ENCODE measurements at regions not wholly inside any gene's neighbourhood (a gene's known extent, or its start where the extent isn't known, plus 50 kb on each side); places are given as distances from the start of the nearest gene placed in this dataset.
"Not testable (repeated sequence)": the region's sequence is repeated elsewhere in the genome, so short reads cannot be mapped to it uniquely, and the experiment has no call there.

DNA sequence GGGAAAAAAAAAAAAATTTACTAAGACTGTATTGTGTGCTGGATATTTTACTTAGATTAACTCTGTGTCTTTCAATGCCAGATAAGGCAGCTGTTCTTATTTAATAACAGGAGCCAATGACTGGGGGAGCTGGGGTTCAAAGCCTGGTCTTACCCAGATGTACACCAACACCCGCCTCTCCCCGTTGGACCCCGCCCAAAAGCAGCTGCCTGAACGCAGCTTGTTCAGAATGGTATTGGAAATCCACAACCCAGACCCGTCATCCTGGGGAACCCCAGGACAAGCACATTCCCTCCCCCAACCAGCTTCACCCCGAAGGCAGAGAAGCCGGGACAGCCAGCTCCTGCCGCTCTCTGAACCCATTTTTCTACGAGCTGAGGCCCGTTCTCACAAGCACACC, 113.6 kb upstream of the TMPRSS2 start:
- intact Hi-C loops (cut with DNase I): no loop called here
- peak; percentile 45 for DNase-seq (ENCODE audit: low spot score)

DNA sequence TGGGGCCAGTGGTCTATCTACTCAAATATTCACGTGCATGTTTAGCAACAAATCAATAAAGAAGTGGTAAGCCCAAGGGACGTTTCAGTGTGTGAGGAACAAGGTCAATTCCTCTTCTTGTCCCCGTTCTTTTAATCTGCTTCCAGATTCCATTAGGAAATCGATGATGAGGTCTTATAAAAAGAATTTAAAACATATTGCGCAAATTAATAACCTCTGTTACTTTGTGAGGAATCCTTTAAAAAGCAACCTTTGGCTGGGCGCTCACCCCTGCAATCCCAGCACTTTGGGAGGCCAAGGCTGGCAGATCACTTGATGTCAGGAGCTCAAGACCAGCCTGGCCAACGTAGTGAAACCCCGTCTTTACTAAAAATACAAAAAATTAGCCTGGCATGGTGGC, 113.0 kb upstream of the TMPRSS2 start:
- intact Hi-C loops (cut with DNase I): no loop called here
- peak; percentile 42 for DNase-seq (ENCODE audit: low spot score)

DNA sequence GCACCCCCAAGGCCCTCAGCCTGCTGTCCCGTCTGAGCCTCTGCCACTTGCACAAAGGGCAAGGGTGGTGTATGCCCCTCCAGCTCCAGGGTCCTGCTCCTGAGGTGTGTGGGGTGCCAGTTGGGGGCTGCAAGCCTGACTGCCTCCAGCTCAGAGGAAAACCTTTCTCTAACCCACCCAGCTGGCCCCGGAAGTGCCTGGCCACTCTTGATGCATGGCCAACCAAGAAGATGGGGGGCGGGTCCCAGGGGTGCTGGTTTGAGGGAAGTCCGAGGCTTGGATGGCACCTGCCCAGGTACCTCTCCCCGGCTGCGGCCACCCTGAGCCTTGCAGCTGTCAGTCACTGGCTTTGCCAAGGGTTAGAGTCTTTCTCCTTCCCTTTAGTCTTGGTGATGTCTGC, 112.6 kb upstream of the TMPRSS2 start:
- intact Hi-C loops (cut with DNase I): no loop called here
- DNase-seq (ENCODE audit: low spot score): peak; percentile 59

DNA sequence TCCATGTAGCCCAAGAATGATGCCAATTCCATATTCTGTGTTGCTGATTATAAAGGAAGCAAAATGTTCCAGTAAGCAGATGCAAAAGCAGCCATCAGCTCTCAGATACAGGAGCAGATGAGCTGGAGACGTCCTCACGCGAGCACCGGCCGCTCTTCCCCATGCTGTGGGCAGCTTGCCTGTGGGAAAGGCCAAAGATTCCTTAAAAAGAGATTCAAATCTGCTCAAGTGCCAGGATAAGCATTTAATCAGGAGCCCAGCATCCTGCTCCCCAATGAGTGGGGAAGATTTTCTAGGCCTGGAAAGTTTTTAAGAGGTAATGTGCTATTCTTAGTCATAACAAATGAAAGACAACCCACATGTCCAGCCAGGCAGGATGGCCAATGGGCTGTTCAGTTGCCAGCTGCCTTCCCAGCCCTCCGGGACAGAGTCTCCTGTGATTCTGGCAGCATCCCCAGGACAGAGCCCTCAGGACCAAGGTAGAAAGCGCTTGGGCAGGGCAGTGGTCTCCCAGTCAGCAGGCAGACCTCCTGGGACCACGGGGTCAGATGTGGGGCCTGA, 108.2 kb upstream of the TMPRSS2 start:
- DNase-seq (ENCODE audit: low spot score): no peak
- intact Hi-C loops (cut with DNase I): loop anchor here in 1 of 2 donors (10.0 kb wide), 1 partner anchor 499 kb away; no protein-coding TSS in a partner anchor

DNA sequence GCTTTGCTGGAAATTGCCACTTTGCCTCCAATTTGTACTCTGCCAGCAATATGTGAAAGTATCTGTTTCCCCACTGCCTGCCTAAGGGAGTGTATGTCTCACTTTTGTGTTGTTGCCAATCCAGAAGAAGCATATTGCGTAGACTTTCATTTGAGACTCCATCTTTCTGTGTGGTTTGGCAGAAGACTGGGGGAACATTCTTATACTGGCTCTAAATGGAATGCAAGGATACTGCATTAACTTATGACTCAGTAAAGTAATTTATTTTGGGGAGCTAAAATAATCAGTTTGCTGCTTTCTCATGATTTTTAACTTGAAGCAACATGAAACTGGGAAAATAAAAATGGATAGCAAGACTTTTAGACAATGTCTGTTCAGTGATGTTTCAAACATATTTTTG, 107.7 kb upstream of the TMPRSS2 start:
- no peak for DNase-seq (ENCODE audit: low spot score)
- intact Hi-C loops (cut with DNase I): loop anchor here in 1 of 2 donors (10.0 kb wide), 1 partner anchor 499 kb away; no protein-coding TSS in a partner anchor

DNA sequence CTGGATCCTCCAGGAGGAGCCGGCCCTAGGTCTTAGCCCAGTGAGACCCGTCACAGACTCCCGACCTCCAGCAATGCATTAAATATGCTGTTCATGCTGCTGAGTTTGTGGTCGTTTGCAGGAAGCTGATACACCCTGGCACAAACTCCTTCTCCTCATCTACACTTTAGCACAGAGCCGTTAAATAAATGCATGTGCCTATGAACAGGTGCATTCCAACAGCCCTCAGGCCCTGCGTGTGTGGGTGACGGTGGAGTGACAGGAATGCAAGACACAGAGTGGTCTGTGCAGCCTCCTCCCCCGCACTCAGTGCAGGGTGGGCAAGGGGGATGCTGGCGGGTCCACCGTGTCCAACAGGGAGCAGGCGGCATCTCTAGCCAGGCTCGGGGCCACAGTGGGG, 106.6 kb upstream of the TMPRSS2 start:
- intact Hi-C loops (cut with DNase I): loop anchor here (5.0 to 10.0 kb wide), 3 partner anchors 148 to 500 kb away; no protein-coding TSS in a partner anchor
- no peak for DNase-seq (ENCODE audit: low spot score)

DNA sequence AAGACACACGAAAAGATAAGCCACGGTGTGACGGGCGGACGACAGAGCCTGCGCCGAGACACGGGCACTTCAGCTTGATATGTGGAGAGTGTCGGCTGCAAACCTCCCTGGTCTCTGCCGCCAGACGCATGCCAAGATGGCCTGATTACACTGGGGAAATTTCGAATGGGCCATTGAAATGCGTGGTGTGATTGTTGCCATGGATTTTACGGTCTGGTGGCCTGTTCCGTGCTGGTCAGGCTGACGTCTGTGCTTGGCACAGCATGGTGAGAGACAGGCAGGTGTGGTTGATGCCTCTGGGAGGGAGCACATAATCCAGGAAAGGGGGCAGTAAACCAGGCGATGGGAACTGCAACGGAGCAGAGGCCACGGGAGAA, 105.6 kb upstream of the TMPRSS2 start:
- intact Hi-C loops (cut with DNase I): loop anchor here (2.0 to 10.0 kb wide), 4 partner anchors 149 to 501 kb away; no protein-coding TSS in a partner anchor
- no peak for DNase-seq (ENCODE audit: low spot score)

DNA sequence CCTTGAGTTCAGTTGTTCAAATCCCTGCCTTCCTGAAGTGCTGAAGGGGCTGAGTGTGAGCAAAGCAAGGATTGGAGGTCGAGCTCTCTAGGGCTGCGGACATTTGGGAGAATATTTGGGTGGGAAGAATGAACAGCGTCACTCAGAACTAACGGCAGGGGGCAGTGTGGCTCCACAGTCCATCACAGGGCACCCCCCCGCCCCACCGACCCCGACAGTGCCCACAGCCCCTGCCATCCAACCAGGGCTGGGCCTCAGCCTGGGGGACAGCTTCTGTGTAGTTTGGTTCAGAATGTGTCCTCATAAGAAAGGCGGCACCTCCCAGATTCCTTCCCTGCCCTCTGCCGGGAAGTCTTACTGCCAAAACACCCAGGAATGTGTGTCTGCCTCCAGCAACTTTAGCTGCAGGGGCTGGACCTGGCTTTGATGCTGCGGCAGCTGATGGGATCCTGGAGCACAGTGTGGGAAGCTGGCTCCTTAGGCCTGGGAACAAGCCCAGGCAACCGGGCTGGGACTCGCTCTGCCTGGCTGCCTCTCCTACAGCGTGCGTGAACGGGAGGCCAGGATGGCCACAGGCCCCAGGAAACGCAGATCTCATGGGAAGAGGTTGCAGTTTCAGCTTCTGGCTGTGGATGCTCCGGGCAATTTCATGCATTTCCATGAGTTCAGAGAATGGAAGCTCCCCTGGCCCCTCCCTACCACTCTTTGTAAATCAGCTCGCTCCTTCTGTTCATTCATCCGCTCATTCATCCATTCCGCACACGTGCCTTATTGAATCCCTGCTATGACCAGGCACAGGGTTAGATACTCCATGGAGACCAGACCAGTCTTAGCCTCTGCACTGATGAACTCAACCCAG, 104.9 kb upstream of the TMPRSS2 start:
- peak; percentile 95 for DNase-seq (ENCODE audit: low spot score)
- intact Hi-C loops (cut with DNase I): loop anchor here (2.0 to 10.0 kb wide), 4 partner anchors 149 to 502 kb away; no protein-coding TSS in a partner anchor

DNA sequence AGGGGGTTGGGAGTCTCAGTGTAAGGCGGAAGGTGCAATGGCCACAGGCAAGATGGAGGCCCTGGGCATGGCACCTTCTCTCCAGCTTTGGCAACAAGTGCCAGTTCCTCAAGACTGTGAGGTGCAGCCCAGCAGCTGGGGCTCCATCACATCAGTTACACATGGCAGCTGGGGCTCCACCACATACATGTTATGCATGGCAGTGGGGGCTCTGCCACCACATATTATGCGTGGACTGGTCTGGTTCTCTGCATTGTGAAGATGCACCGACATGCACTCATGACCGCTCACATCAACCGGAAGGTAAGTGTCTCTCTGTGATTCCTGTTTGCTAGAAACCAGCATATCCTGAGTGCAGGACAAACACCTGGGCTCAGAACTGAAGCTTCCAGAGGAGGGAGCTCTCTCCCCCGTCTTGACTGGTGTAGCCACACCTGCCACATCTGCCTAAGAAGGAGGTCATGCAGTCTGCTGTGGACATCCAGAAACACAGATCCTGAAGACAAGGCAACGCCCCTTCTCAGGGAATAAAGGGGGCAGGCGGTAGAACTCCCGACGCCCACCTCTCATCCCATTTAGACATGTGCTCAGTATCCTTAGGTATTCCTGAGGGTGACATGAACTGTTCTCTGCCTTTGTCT, 104.1 kb upstream of the TMPRSS2 start:
- DNase-seq (ENCODE audit: low spot score): no peak
- intact Hi-C loops (cut with DNase I): loop anchor here (2.0 to 10.0 kb wide), 4 partner anchors 150 to 503 kb away; no protein-coding TSS in a partner anchor

DNA sequence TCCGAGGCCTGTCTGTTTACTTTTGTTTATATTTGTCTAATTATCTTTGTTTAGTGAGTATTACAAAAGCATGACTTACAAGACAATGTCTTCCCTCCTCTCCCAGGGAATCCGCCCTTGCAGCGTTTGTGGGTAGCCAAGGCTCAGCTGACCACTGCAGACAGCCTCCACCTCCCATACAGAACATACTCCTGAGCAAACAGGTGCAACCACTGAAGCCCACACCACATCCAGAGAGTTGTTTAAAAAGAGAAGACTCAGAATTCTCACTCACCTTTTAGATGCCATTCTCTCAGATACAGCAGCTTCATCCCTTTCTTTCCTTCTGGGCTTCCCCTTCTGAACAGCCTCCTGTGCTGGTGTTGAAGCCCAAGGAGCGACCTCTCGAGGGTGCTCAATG, 103.5 kb upstream of the TMPRSS2 start:
- intact Hi-C loops (cut with DNase I): loop anchor here (5.0 to 10.0 kb wide), 3 partner anchors 151 to 503 kb away; no protein-coding TSS in a partner anchor
- no peak for DNase-seq (ENCODE audit: low spot score)

DNA sequence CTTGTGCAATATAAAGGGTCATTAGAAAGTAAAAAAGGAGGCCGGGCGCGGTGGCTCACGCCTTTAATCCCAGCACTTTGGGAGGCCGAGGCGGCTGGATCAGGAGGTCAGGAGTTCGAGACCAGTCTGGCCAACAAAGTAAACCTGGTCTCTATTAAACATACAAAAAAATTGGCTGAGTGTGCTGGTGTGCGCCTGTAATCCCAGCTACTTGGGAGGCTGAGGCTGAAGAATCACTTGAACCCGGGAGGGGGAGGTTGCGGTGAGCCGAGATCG, 102.8 kb upstream of the TMPRSS2 start:
- intact Hi-C loops (cut with DNase I): loop anchor here (5.0 to 10.0 kb wide), 3 partner anchors 152 to 504 kb away; no protein-coding TSS in a partner anchor
- not testable (repeated sequence) for DNase-seq (ENCODE audit: low spot score)

DNA sequence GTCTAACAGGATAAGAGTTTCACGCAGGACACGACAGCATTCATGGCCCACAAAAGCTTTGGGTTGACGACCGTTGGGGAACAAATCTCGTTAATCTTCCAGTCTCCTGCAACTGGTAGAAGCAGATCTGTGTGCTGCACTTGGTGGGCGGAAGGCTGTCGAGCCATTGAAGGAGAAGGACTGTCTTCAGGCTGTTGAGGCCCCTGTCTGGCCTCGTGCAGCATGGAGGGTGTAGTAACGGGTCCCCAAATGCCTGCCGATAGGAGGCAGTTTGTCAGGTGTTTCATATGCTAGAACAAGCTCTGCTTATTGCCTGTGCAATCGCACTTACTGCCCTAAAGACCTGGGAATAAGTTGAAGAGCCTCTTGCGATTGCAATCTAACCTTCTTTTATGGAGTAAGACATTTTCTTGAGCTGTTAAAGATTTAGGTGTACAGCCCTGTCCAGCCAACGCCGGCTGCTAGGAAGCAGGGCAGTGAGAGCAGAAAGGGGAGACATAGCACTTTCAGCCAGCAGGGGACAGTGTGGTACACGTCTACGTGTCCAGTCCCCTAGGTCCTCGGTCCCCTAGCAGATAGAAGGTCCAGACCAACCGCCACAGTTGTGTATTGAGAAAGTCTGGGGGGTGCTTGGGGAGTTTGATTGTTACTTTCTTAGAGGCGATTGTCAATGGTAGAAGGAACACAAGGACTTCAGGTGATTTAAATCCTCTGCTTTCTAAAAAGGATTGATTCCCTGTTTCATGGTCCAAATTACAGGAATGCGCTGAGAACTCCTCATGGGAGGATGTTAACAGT, 102.3 kb upstream of the TMPRSS2 start:
- DNase-seq (ENCODE audit: low spot score): no peak
- intact Hi-C loops (cut with DNase I): loop anchor here (5.0 to 10.0 kb wide), 3 partner anchors 152 to 505 kb away; no protein-coding TSS in a partner anchor

DNA sequence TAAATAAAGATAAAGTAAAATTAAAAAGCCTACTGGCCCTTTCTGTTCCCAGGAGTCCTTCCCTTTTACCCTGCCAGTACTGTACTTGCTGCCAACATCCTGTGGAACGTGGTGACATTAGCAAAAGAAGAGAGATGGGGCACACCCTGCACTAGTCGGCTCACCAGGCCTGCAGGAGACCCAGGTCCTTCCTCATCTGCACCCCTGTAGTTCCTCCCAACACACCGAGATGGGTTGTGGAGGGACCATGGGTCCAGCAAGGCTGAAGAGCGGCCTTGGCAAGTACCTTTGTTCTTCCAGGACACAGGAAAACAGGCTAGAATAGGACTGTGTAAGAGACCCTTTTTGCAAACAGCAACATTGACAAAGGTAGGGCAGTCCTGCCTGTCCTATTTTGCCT, 98.7 kb upstream of the TMPRSS2 start:
- DNase-seq (ENCODE audit: low spot score): no peak
- intact Hi-C loops (cut with DNase I): no loop called here

DNA sequence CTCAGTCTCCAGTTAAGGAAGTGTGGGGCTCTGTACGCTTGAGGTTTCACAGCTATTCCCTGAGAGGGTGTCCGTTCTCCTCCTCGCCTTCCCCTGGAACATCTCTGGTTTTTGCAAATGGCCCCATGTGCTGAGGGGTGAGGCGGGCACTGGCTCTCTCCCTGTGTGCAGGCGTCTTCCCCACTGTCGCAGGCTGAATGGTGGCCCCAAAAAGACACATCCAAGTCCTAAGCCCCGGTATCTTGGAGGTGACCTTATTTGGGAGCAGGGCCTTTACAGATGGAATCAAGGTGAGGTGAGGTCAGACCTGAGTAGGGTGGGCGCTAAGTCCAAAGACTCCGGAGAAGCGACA, 98.0 kb upstream of the TMPRSS2 start:
- no peak for DNase-seq (ENCODE audit: low spot score)
- intact Hi-C loops (cut with DNase I): no loop called here

DNA sequence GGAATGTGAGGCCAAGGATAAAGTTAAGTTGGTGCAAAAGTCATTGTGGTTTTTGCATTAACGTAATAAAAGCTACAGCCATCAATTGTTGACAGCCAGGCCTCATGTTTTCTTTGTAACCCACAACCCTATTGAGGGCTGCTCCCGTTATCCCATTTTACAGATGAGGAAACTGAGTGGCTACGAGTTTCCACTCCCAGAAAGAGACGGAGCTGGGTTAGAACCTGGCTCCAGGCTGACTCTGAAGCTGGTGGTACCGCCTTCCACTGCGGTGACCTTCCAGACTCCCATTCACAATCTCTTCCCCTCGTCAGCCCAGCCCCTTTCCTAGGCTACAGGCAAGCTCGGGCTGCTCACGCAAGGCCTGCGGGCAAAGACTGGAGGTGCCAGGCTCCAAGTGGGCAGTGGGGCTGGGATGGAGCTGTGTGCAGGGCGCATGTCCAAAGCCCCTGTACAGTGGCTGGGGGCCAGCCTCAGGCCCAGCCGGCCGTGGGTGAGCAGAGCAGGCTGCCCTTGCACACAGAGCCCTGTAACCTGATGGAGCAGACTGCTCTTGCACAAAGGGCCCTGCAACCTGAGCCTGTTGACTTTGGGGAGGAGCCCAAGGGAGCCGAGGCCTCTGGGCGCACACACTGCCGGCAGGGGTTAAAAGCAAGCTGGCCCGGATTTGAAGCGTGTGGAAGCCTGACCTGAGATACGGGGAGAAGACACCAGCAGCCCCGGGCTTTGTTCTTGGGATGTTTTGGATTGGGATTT, 97.4 kb upstream of the TMPRSS2 start:
- no peak for DNase-seq (ENCODE audit: low spot score)
- intact Hi-C loops (cut with DNase I): no loop called here

DNA sequence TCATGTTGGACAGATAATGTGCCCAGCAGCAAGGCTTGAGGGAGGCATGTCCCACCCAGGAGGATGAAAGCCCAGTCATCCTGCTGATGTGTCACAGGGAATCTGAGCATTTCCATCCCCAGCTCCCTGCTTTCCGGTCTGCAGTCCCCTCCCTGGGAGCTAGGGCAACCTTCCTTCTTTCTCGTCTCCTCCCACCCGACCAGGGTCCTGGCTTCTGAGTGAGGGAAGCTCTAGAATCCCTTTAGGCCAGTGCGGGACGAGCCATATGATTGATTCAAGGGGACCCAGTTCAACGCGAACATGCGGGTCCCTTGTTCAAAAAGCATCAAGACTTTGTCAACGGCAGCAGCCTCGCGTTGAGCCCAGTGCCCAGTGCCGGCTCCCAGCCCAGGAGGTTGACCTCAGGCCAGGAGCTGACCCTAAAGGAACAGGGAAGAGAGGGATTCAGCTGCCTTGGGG, 96.7 kb upstream of the TMPRSS2 start:
- no peak for DNase-seq (ENCODE audit: low spot score)
- intact Hi-C loops (cut with DNase I): no loop called here

DNA sequence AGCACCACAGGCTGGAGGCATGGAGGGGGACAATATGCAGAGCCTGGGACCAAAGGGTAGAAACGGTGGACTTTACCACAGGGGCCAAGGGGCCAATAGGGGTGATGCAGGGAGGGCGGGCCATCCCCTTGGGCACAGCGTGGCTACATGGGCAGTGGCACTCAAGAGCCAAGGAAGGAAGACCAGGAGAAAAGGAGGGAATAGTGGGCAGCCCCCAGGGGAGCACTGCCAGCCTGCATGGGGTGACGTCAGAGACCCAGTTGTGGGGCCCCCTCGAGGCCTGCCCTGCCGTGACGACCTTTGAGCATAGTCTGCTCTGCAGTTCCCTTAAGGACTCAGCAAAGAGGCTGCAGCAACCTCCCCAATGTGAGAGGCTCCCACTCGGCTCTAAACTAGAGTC, 95.5 kb upstream of the TMPRSS2 start:
- intact Hi-C loops (cut with DNase I): no loop called here
- no peak for DNase-seq (ENCODE audit: low spot score)

DNA sequence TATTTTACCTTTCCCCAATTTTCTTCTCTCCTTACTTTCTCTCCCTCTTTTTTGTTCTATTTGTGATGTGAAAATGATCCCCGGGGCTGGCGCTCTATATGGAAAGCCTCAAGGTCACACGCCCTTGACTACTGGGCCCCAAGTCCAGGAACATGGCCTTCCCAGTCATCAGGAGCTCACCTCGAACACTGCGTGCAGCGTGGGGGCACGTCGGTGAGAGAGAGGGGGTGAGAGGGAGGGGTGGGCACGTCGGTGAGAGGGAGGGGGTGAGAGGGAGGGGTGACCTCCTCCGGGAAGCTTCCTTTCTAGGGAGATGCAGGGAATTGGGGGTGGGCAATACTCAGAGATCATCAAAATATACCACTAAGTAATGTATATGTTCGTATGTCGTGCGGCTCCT, 94.6 kb upstream of the TMPRSS2 start:
- DNase-seq (ENCODE audit: low spot score): no peak
- intact Hi-C loops (cut with DNase I): no loop called here

Data from posterior vena cava (tissue), 2 donors.